GM18867 (cell line): ENCODE measurements at regions not wholly inside any gene's neighbourhood (a gene's known extent, or its start where the extent isn't known, plus 50 kb on each side); places are given as distances from the start of the nearest gene placed in this dataset.

Experiments
- ATAC-seq: cut with Tn5 transposase; IDR thresholded peaks from one replicate; pipeline ENCODE4 v1.9.1; 2021; ENCODE audit warnings: mild to moderate bottlenecking, moderate library complexity; ENCODE audit not compliant: unreplicated experiment

GRCh38 chr1:181423301-181423918 lies 59.9 kb upstream of the CACNA1E start:
- no peak for ATAC-seq

- peak; percentile 34 for ATAC-seq
Observed at GRCh38 chr1:181424786-181425403, 58.4 kb upstream of the CACNA1E start.

- ATAC-seq, result no peak
Observed at GRCh38 chr1:181425566-181425965, 57.8 kb upstream of the CACNA1E start.

GRCh38 chr1:181429462-181429861 lies 53.9 kb upstream of the CACNA1E start:
- ATAC-seq, result no peak

GRCh38 chr1:181430015-181430885 lies 53.1 kb upstream of the CACNA1E start:
- ATAC-seq, result peak; percentile 48
